GM12891 (cell line): ENCODE measurements at regions not wholly inside any gene's neighbourhood (a gene's known extent, or its start where the extent isn't known, plus 50 kb on each side); places are given as distances from the start of the nearest gene placed in this dataset.

Source experiments
- DNase-seq: peaks from one replicate; pipeline ENCODE4 v3.0.0; 2011; ENCODE audit warnings: low spot score; ENCODE audit not compliant: insufficient read length
- FAIRE-seq: peaks from 2 replicates; lab custom pipeline; 2011; peaks lifted over from hg19 to GRCh38; lab: Jason Lieb, UNC
- PAX5 ChIP-seq: IDR thresholded peaks from 2 replicates; pipeline ENCODE4 v1.6.1; 2011; ENCODE audit warnings: low read length, moderate library complexity, mild to moderate bottlenecking; ENCODE audit not compliant: insufficient read depth, severe bottlenecking
- POLR2A ChIP-seq: IDR thresholded peaks from 2 replicates; pipeline ENCODE4 v1.6.1; 2011; ENCODE audit warnings: low read depth, low read length, control low read depth
- POLR2AphosphoS5 ChIP-seq: IDR thresholded peaks from 2 replicates; pipeline ENCODE4 v1.6.1; 2011; ENCODE audit warnings: low read depth, low read length, control low read depth
- POU2F2 ChIP-seq: IDR thresholded peaks from 2 replicates; pipeline ENCODE4 v1.6.1; 2011; ENCODE audit warnings: low read depth, mild to moderate bottlenecking, control low read depth, low read length, moderate library complexity
- SPI1 ChIP-seq: IDR thresholded peaks from 2 replicates; pipeline ENCODE4 v1.6.1; 2011; ENCODE audit warnings: low read depth, low read length, control low read depth
- TAF1 ChIP-seq: IDR thresholded peaks from 2 replicates; pipeline ENCODE4 v1.6.1; 2011; ENCODE audit warnings: low read depth, low read length, control low read depth

- TF ChIP-seq SPI1 (no peak), TAF1 (no peak), PAX5 (no peak), POLR2AphosphoS5 (no peak), POLR2A (no peak), POU2F2 (no peak)
- DNase-seq (no peak), FAIRE-seq (no peak)
Measured at GRCh38 chr16:51648526-51648925, 497.5 kb upstream of the SALL1 start.

GRCh38 chr16:51641191-51641765 lies 490.2 kb upstream of the SALL1 start:
- DNase-seq (no peak), FAIRE-seq (no peak)
- TF ChIP-seq POLR2A (no peak), SPI1 (no peak), POU2F2 (no peak), TAF1 (no peak), POLR2AphosphoS5 (no peak), PAX5 (no peak)

- TF ChIP-seq POLR2AphosphoS5 = no peak
- TF ChIP-seq PAX5 = no peak
- TF ChIP-seq SPI1 = no peak
- no peak for TF ChIP-seq POU2F2
- TF ChIP-seq TAF1 = no peak
- TF ChIP-seq POLR2A = no peak
- DNase-seq (no peak), FAIRE-seq (no peak)
Measured at GRCh38 chr16:51640196-51640595, 489.1 kb upstream of the SALL1 start.

- no peak for DNase-seq
- TF ChIP-seq POLR2AphosphoS5 (no peak), TAF1 (no peak), PAX5 (no peak), POLR2A (no peak), POU2F2 (no peak), SPI1 (no peak)
- FAIRE-seq = no peak
Measured at GRCh38 chr16:51638339-51639135, 487.5 kb upstream of the SALL1 start.

- TF ChIP-seq TAF1 (no peak), SPI1 (no peak), PAX5 (no peak), POLR2A (no peak), POLR2AphosphoS5 (no peak)
- FAIRE-seq (no peak), DNase-seq (no peak)
Measured at GRCh38 chr16:51637770-51638094, 486.7 kb upstream of the SALL1 start.

GRCh38 chr16:51636920-51637769 lies 486.1 kb upstream of the SALL1 start:
- no peak for FAIRE-seq
- TF ChIP-seq POLR2A (no peak), TAF1 (no peak), SPI1 (no peak), POU2F2 (no peak), POLR2AphosphoS5 (no peak), PAX5 (no peak)
- DNase-seq = no peak

- TF ChIP-seq POU2F2 (no peak), SPI1 (no peak), PAX5 (no peak), POLR2AphosphoS5 (no peak), TAF1 (no peak), POLR2A (no peak)
- no peak for FAIRE-seq
- no peak for DNase-seq
Measured at GRCh38 chr16:51635181-51635580, 484.1 kb upstream of the SALL1 start.

- DNase-seq = no peak
- no peak for FAIRE-seq
- TF ChIP-seq POLR2AphosphoS5 (no peak), TAF1 (no peak), POLR2A (no peak), PAX5 (no peak), POU2F2 (no peak), SPI1 (no peak)
Measured at GRCh38 chr16:51630076-51630475, 479.0 kb upstream of the SALL1 start.

GRCh38 chr16:51629576-51629975 lies 478.5 kb upstream of the SALL1 start:
- no peak for TF ChIP-seq TAF1
- TF ChIP-seq POU2F2 = no peak
- no peak for TF ChIP-seq POLR2AphosphoS5
- TF ChIP-seq PAX5 = no peak
- no peak for TF ChIP-seq SPI1
- no peak for TF ChIP-seq POLR2A
- DNase-seq (no peak), FAIRE-seq (no peak)
